HL-60 (cell line): ENCODE measurements at regions not wholly inside any gene's neighbourhood (a gene's known extent, or its start where the extent isn't known, plus 50 kb on each side); places are given as distances from the start of the nearest gene placed in this dataset.

Experiments used
- DNase-seq, 2 experiments: peaks; one replicate each; pipeline ENCODE4 v3.0.0-alpha.2; 2010 to 2020; ENCODE audit warnings: low read depth in 1 of 2, low spot score in 1 of 2
- H3K27ac ChIP-seq: fragments of 250-450 bp; sonication (Bioruptor Pico); replicated peaks from 2 replicates; pipeline ENCODE4 v1.5.1; 2020; ENCODE audit warnings: mild to moderate bottlenecking, moderate library complexity
- H3K27me3 ChIP-seq: fragments of 250-450 bp; sonication (Bioruptor Pico); 2 replicates; pipeline ENCODE4 v1.5.1; 2021; ENCODE audit warnings: mild to moderate bottlenecking, moderate library complexity; ENCODE audit not compliant: insufficient read depth, poor library complexity, severe bottlenecking
- H3K4me3 ChIP-seq: replicated peaks from 2 replicates; pipeline ENCODE4 v1.5.1; 2011; ENCODE audit warnings: mild to moderate bottlenecking, control low read depth, low read length; ENCODE audit not compliant: insufficient read depth
- CTCF ChIP-seq: IDR thresholded peaks from one replicate; pipeline ENCODE4 v1.5.1; 2011; ENCODE audit warnings: low read length, control low read depth, inconsistent platforms; ENCODE audit not compliant: insufficient read depth
- GABPA ChIP-seq: IDR thresholded peaks from 2 replicates; pipeline ENCODE4 v1.6.1; 2012; ENCODE audit warnings: low read depth
- POLR2AphosphoS5 ChIP-seq: IDR thresholded peaks from 2 replicates; pipeline ENCODE4 v1.6.1; 2012; ENCODE audit warnings: low read depth
- REST ChIP-seq: IDR thresholded peaks from 2 replicates; pipeline ENCODE4 v1.6.1; 2012; ENCODE audit warnings: low read depth; ENCODE audit not compliant: insufficient replicate concordance
- SPI1 ChIP-seq: IDR thresholded peaks from 2 replicates; pipeline ENCODE4 v1.6.1; 2012; ENCODE audit warnings: low read depth, mild to moderate bottlenecking, borderline replicate concordance

- no peaks in the 10 kb centered on the region for H3K27me3 ChIP-seq
- no peak overlapping the region for H3K4me3 ChIP-seq
- TF ChIP-seq GABPA (no peak), CTCF (no peak), POLR2AphosphoS5 (no peak), REST (no peak), SPI1 (no peak)
- H3K27ac ChIP-seq = no peak overlapping the region
- DNase-seq = peak in 1 of 2 experiments; percentile 18
These were observed 435.8 kb downstream of the MAGEB5 start for GRCh38 chrX:26651755-26652154.

- Histone ChIP-seq H3K4me3 (no peak overlapping the region), H3K27ac (no peak overlapping the region), H3K27me3 (no peaks in the 10 kb centered on the region)
- TF ChIP-seq CTCF (peak; percentile 32), REST (no peak), SPI1 (no peak), POLR2AphosphoS5 (no peak), GABPA (no peak)
- peak in 1 of 2 experiments; percentile 10 for DNase-seq
These were observed 433.6 kb downstream of the MAGEB5 start for GRCh38 chrX:26649534-26649933.

- H3K27me3 ChIP-seq = no peaks in the 10 kb centered on the region
- H3K27ac ChIP-seq = no peak overlapping the region
- DNase-seq = no peak
- H3K4me3 ChIP-seq = no peak overlapping the region
- TF ChIP-seq CTCF (no peak), GABPA (no peak), POLR2AphosphoS5 (no peak), REST (no peak), SPI1 (no peak)
These were observed 415.4 kb downstream of the MAGEB5 start for GRCh38 chrX:26631385-26631784.
